ENCODE measurements at regions not wholly inside any gene's neighbourhood (a gene's known extent, or its start where the extent isn't known, plus 50 kb on each side); places are given as distances from the start of the nearest gene placed in this dataset.

- TF ChIP-seq EZH2phosphoT487 (IDR thresholded peaks at IDR 0.05; ENCODE audit: insufficient read depth, low read depth) = no peak
- no peak for TF ChIP-seq EZH2 (IDR thresholded peaks at IDR 0.05; ENCODE audit: insufficient read depth, poor library complexity, severe bottlenecking)
These were observed 207.3 kb downstream of the ZNF33B start for GRCh38 chr10:42431095-42431494.

Measured in GM23248 (cell line).